Activated naive CD8-positive, alpha-beta T cell treated with anti-CD3 and anti-CD28 coated beads, Interleukin-2, amount 50 U/mL, for 16 hours (primary cell): ENCODE measurements at regions not wholly inside any gene's neighbourhood (a gene's known extent, or its start where the extent isn't known, plus 50 kb on each side); places are given as distances from the start of the nearest gene placed in this dataset.
"Not testable (repeated sequence)": the region's sequence is repeated elsewhere in the genome, so short reads cannot be mapped to it uniquely, and the experiment has no call there.

Experiments
- DNase-seq: peaks from one replicate; pipeline ENCODE4 v3.0.0-alpha.2; 2020; ENCODE audit warnings: low read depth, low spot score

GRCh38 chr7:66502230-66503035 is 126.2 kb upstream of the KCTD7 start:
- DNase-seq: no peak

DNA sequence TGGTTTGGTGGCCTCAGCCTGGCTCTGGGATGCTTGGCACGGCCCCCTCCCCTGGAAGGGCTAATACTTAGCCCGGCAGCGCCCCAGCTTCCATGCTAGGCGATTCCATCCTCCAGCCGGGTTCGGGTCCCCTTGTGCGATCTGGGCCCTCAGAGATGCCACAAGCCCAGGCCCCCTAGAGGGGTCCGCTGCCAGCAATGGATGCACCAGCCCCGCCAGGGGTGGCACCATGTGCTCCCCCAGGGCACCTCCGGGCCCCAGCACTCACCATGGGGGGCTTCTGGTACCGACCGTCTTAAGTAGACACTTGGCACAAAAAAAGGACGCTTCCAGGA is 125.7 kb upstream of the KCTD7 start:
- DNase-seq: no peak

DNA sequence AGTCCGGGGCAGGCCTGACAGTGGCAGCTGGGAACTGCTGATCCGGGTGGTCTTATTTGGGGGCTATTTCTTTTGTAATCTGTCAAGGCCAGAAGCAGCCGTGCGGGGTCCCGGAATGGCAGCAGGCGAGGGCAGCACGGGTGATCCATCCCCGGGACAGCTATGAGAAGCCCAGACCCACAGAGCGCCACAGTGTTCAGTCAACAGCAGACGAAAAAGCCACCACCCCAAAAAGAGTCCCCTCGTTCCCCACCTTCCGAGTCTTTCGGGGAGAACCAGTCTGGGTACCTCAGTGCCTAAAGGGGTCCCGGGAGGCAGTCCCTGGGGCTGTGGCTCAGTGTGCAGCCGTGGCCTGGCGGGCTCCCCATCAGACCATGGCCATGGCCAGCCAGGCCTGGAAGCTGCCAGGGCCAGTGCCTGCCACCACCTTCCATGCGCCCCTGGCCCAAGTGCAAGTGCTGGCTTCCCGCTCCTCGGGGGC is 125.1 kb upstream of the KCTD7 start:
- DNase-seq: no peak

DNA sequence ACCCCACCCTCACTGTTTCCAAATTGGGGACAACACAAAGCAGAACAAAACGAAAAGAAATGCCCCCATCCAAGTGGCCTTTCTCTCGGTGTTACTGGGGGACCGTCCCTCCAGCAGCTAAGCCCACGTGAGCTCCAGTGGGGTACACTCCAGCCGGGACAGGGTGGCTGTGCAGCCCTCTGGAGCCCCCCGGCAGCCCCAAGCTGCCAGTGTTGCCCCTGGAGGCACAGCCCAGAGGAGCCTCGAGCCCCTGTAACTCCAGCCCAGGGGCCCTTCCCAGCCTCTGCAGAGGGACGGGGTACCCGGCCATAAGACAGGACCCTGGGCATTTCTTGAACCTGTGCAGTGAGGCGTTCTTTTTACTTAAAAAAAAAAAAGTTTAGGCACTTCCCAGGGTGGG is 124.5 kb upstream of the KCTD7 start:
- DNase-seq: no peak

DNA sequence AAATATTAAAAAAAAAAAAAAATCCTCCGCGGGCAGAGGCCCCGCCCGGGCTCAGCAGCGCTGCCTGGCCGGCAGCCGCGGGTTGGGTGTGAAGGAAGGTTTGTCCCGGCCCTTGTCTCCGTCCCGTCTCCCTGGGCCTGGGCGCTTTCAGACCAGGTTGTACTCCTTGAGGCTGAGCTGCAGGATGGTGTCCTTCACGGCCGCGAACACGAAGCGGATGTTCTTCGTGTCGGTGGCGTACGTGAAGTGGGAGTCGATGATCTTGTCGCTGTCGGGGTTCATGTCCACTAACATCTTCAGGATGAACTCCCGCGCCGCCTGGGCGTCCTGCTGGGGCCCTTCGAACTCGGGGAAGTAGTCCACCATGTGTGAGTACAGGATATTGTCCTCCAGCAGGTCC is 123.7 kb upstream of the KCTD7 start:
- DNase-seq: no peak

- DNase-seq: no peak
Observed at GRCh38 chr7:66505531-66506451, 122.9 kb upstream of the KCTD7 start.

GRCh38 chr7:66506703-66507102 is 122.0 kb upstream of the KCTD7 start:
- DNase-seq: not testable (repeated sequence)

DNA sequence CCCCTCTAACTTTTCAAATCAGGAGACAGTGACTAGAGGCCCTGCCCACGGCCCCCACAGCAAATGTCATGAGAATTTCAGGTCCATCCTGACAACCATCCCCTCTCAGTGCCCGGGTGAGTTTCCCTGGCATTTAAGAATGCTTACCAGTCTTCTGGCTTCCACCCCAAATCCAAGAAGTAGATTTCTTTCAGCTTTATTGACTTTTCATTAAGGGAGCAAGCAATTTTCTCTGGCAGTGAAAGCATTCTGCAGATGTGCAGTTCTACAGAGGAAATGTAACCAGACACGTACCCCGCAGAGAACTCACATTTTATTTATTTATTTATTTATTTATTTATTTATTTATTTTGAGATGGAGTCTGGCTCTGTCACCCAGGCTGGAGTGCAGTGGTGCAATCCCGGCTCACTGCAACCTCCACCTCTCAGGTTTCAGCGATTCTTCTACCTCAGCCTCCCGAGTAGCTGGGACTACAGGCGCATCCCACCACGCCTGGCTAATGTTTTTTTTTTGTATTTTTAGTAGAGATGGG is 120.9 kb upstream of the KCTD7 start:
- DNase-seq: no peak

DNA sequence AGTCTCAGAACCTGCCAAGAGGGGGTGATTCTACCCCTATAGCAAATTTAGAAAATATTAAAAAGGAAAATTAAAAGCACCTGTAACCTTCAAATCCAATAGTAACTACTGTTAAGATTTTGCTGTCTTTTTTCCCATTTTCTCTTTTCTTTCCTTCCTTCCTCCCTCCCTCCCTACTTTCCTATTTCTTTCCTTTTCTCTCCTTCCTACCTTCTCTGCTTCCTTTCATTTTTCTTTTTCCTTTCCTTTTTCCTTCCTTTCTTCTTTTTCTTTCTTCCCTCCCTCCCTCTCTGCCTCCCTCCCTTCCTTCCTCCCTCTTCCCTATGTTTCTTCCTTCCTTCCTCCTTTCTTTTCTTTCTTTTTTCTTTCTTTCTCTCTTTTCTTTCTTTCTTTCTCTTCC is 120.2 kb upstream of the KCTD7 start:
- DNase-seq: no peak

DNA sequence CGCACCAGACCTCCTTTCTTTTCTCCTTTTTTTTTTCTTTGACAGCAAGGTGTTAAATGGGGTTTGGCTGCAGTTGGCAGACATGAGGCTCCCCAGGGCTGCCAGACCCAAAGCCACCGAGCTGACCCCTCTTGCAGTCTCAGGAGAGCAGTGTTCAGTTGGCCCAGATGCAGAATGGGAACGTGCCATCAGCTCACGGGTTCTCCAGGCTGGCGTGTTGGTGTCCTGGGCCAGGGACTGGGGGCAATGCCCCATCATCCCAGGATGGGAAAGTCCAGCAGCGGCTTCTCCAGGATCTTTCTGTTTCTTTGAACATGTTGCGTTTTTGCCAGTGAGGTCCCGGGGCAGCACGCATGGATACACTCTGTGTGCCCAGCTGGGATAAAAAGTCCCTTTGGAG is 114.6 kb upstream of the KCTD7 start:
- DNase-seq: no peak

DNA sequence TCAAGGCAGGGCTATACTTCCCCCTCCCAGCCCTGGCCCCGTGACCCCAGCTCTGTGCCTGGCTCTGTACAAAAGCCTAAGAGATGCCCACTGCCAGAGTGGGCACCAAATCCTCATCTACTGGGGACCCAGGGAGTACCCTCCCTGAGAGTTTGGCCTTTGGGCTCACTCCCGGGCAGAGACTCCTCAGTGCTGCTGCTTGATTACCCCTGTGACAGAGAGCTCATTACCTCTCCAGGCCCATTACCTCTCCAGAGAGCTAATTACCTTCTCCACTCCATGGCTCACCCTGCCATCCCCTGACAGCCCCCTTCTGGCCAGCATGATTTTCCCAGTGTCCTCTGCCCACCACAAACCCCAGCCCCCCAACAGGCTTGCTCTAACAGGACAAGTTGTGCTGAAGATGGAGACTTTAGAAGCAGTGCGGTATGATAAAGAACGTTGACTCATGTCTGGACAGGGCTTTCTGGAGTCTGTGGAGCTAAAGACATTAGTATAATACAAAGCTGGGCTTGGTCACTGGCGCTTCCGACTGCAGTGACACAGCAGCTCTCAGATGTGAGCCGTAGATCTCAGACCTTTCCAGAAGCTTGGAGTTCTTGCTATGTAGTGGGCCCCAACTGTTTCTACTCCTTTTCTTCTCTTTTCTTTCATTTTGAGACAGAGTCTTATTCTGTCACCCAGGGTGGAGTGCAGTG is 111.3 kb upstream of the KCTD7 start:
- no peak for DNase-seq

GRCh38 chr7:66518151-66518691 is 110.5 kb upstream of the KCTD7 start:
- no peak for DNase-seq

DNA sequence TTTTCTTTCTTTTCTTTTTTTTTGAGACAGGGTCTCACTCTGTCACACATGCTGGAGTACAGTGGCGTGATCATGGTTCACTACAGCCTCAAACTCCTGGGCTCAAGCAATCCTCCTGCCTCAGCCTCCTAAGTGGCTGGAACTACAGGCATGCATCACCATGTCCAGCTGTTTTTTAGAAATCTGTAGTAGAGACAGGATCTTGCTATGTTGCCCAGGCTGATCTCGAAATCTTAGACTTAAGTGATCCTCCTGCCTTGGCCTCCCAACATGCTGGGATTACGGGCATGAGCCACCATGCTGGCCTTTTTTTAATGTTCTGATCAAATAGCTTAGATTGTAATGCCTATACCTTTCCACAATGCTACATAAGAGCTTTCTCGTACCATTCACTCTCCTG is 107.0 kb upstream of the KCTD7 start:
- no peak for DNase-seq

DNA sequence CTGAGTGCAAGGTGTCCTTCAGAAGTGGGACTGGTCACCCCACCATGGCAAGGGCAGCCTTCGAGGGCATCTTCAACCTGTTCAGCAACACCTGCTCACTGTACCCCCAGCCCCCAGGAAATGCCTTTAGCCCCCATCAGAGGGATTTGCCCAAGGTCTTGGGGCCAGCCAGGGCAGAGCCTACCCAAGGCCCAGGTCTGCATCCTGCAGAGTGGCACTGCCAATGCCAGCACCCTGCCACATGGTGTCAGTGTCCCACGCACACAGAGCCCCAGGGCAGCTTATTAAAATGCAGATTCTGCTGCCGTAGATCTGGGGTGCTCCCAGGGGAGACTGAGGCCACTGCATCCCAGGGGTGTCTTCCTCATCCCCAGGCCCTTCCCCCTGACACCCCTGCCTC is 106.2 kb upstream of the KCTD7 start:
- no peak for DNase-seq

- no peak for DNase-seq
Observed at GRCh38 chr7:66523409-66523808, 105.3 kb upstream of the KCTD7 start.

- DNase-seq: no peak
Observed at GRCh38 chr7:66524738-66525137, 103.9 kb upstream of the KCTD7 start.

DNA sequence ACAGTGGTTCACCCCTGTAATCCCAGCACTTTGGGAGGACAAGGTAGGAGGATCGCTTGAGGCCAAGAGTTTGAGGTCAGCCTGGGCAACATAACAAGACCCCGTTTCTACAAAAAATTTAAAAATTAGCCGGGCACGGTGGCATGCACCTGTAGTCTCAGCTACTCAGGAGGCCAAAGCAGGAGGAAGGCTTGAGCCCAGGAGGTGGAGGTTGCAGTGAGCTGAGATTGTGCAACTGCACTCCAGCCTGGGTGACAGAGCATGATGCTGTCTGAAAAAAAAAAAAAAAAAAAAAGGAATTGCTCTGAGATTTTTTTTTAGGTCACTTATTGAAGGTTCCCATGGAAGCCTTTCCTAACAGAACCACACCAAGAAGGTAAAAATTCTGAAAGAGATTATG is 101.9 kb upstream of the KCTD7 start:
- DNase-seq: not testable (repeated sequence)

GRCh38 chr7:66528652-66529051 is 100.0 kb upstream of the KCTD7 start:
- no peak for DNase-seq

- no peak for DNase-seq
Observed at GRCh38 chr7:66529883-66530610, 98.6 kb upstream of the KCTD7 start.

- DNase-seq: no peak
Observed at GRCh38 chr7:66535414-66536329, 93.0 kb upstream of the KCTD7 start.
